Right lobe of liver (tissue), 4 donors: ENCODE measurements at regions not wholly inside any gene's neighbourhood (a gene's known extent, or its start where the extent isn't known, plus 50 kb on each side); places are given as distances from the start of the nearest gene placed in this dataset.

Experiments
- CTCF ChIP-seq, 4 donors: fragments of 200-600 bp in 3 of 4; fragments of 450-650 bp in 1 of 4; IDR thresholded peaks; one replicate each; pipeline versions ENCODE4 v1.5.1 to v1.8.0; 2016 to 2022; ENCODE audit warnings: antibody characterized with exemption in 4 of 4, mild to moderate bottlenecking in 2 of 4
- POLR2A ChIP-seq: fragments of 450-650 bp; IDR thresholded peaks from one replicate; pipeline ENCODE4 v1.6.1; 2017; ENCODE audit warnings: antibody characterized with exemption, mild to moderate bottlenecking
- donor health status: DM: no; HTN: no; CAD: no.
- donor health status: DM: no; HTN: no; CAD: no.
- donor health status: DM: no; HTN: yes; CAD: no.

GRCh38 chr12:93299262-93299846, 78.4 kb upstream of the NUDT4 start:
- TF ChIP-seq CTCF (IDR thresholded peaks at IDR 0.05) (no peak), POLR2A (no peak)
